ENCODE measurements at regions not wholly inside any gene's neighbourhood (a gene's known extent, or its start where the extent isn't known, plus 50 kb on each side); places are given as distances from the start of the nearest gene placed in this dataset.

- no peak overlapping the region for H3K27ac ChIP-seq
- TF ChIP-seq CTCF (conservative IDR thresholded peaks at IDR 0.05): no peak
Observed at GRCh38 chr18:40670668-40671375, 1284.2 kb upstream of the PIK3C3 start.

DNA sequence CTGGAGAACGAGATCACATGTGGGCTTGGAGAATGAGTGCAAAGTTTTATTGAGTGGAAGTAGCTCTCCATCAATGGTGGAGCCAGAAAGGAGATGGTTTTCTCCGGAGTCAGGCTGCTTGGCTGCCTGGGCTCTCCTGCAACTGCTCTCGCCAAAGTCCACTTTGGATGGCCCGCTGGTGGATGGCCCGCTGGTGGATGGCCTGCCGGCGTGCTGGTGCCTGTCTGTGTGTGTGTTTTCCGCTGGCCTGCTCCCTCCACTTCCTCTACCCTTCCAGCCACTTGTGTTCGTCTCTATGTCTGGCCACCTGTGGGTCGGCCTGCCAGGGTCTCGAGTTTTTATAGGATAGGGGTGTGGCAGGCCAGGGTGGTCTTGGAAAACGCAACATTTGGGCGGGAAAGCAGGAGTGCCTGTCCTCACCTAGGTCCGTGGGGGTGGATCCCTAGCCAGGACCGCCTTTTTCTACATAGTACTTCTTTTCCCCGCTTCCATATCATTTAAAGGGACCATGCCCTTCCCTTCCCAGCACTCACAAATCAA is 1292.1 kb upstream of the PIK3C3 start:
- no peak overlapping the region for H3K27ac ChIP-seq
- TF ChIP-seq CTCF (conservative IDR thresholded peaks at IDR 0.05): no peak

DNA sequence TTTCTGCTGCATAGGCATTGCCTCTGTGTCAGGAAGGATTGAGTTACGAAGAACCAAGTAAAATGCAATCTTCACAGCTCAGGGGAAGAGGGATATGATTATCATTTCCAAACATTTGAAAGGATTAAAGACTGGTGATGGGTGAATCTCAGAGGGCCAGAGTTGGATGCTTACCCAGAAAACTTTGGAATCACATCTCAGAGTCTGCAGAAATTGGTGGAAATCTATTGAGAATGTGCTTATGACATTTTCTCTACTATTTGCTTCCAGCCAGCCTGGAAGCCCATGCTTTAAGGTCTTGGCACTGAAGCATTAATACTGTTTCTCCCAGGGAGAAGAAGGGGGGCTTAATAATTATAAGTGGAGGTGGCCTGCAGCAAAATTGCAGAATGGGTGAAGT is 1301.4 kb upstream of the PIK3C3 start:
- no peak for TF ChIP-seq CTCF (conservative IDR thresholded peaks at IDR 0.05)
- H3K27ac ChIP-seq: no peak overlapping the region

DNA sequence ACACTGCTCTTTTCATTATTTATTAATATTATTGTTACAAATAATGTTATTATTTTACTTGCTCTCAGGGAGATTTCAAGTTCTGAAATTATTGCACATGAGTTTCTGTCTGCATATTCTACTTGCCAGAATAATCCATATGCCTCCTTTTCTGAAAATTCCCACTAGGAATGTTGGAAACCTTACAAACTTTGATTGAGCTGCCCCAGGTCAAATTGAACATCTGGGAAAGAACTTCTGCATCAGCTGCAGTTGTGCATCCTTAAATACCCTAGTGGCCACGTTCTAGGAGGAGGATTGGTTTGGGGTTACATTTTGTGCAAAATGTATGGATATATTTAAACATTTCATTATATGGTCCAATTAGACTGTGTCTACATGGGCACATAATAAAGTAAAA is 1302.7 kb upstream of the PIK3C3 start:
- H3K27ac ChIP-seq: no peak overlapping the region

GRCh38 chr18:40651163-40651562 is 1303.9 kb upstream of the PIK3C3 start:
- H3K27ac ChIP-seq: no peak overlapping the region
- no peak for TF ChIP-seq CTCF (conservative IDR thresholded peaks at IDR 0.05)

More for the DNA sequence above, 1302.7 kb upstream of the PIK3C3 start:
- no peak for TF ChIP-seq CTCF (conservative IDR thresholded peaks at IDR 0.05)

DNA sequence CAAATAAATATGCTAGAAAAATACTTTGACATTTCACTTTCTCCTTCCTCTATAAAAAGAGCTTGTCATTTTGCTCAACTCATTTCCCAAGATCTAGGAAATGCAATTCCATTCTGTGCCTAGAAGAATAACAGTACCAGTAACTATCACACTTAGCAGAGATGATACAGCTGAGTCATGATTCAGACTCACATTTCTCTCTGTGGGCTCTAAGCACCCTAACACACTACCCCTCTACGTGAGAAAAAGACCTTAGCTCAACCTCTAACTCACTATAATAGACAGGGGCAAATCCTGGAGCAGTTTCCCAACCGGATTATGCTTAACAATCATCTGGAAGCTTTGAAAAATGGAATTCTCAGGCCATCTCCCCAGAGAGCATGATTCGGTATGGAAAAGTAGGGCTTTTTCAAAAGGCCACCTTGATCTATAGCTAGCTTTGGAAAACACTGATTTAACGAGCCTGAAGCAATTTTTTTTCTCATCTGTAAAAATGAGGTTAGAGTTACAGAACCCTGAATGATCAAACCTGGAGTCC is 1312.3 kb upstream of the PIK3C3 start:
- TF ChIP-seq CTCF (conservative IDR thresholded peaks at IDR 0.05): no peak
- H3K27ac ChIP-seq: no peak overlapping the region

- H3K27ac ChIP-seq: no peak overlapping the region
- no peak for TF ChIP-seq CTCF (conservative IDR thresholded peaks at IDR 0.05)
Observed at GRCh38 chr18:40631319-40631718, 1323.7 kb upstream of the PIK3C3 start.

Measured in VCaP (cell line).